ENCODE measurements at regions not wholly inside any gene's neighbourhood (a gene's known extent, or its start where the extent isn't known, plus 50 kb on each side); places are given as distances from the start of the nearest gene placed in this dataset.
"Not testable (repeated sequence)": the region's sequence is repeated elsewhere in the genome, so short reads cannot be mapped to it uniquely, and the experiment has no call there.

- TF ChIP-seq CTCF (IDR thresholded peaks at IDR 0.05); EZH2 (IDR thresholded peaks at IDR 0.05; ENCODE audit: borderline replicate concordance, insufficient read depth, low read depth, low read length, poor library complexity, severe bottlenecking): not testable (repeated sequence)
These were observed 129.7 kb upstream of the MTLN start for GRCh38 chr2:110342077-110342476.

Measured in B cell (primary cell).